Non-pigmented ciliary epithelial cell (primary cell): ENCODE measurements at regions not wholly inside any gene's neighbourhood (a gene's known extent, or its start where the extent isn't known, plus 50 kb on each side); places are given as distances from the start of the nearest gene placed in this dataset.

ENCODE experiments used
- DNase-seq: peaks from one replicate; pipeline ENCODE4 v3.0.0-alpha.2; 2010; ENCODE audit warnings: low read depth

DNA sequence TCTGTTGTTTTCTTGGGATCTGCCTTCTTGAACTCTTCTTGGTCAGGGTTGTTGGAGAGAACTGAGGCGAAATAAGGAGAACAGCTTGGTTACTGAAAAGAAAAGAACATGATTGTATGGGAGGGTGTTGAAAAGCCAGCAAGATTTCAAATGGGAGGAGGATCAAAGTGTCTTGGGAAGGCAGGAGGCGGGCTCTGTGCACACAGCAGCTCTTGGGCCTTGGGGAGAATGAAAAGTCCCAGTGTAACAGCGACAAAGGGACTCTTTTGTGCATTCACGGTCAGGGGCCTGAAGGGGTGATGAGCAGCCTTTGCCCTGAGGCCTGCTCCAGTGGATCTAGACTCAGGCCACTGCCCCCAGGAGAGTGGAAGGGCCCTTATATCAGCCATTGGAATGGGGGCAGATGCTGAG lies 135.4 kb downstream of the ADAMTS15 start:
- DNase-seq = no peak

- no peak for DNase-seq
These were observed 137.1 kb downstream of the ADAMTS15 start for GRCh38 chr11:130585545-130585944.

GRCh38 chr11:130587658-130588057 lies 139.2 kb downstream of the ADAMTS15 start:
- DNase-seq = no peak

DNA sequence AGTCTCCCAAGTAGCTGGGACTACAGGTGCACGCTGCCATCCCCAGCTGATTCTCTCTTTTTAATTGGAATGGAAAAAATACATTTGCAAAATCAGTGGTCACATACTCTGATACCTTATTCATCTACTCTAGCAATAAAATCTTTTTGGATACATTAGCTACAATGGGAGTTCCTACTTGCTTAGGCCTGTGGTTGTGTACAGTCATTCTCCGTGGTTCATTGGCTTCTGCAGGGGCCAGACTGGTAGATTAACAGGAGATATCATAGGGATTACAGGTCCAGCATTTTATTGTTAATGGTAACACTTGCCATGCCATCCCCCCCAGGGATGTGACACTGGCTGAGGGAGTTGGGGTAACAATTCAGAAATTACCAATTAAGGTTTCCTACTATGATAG lies 140.0 kb downstream of the ADAMTS15 start:
- no peak for DNase-seq

DNA sequence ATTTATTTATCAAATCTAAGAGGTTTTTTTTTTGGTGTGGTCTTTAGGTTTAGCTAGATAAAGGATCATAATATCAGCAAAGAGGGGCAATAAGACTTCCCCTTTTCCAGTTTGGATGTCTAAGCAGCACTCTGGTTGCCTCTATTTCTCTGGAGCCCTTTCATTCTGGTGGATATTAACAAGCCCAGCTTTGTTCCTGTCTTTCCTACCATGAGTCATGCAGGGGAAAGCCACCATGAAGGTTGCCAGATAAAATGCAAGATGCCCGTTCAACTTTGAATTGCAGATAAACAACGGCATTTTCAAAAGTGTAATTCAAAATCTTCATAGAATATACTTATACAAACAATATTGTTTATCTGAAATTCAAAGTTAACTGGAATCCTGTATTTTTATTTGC lies 143.6 kb downstream of the ADAMTS15 start:
- no peak for DNase-seq

GRCh38 chr11:130593064-130593463 lies 144.6 kb downstream of the ADAMTS15 start:
- DNase-seq = no peak

GRCh38 chr11:130598433-130598832 lies 150.0 kb downstream of the ADAMTS15 start:
- DNase-seq = no peak

DNA sequence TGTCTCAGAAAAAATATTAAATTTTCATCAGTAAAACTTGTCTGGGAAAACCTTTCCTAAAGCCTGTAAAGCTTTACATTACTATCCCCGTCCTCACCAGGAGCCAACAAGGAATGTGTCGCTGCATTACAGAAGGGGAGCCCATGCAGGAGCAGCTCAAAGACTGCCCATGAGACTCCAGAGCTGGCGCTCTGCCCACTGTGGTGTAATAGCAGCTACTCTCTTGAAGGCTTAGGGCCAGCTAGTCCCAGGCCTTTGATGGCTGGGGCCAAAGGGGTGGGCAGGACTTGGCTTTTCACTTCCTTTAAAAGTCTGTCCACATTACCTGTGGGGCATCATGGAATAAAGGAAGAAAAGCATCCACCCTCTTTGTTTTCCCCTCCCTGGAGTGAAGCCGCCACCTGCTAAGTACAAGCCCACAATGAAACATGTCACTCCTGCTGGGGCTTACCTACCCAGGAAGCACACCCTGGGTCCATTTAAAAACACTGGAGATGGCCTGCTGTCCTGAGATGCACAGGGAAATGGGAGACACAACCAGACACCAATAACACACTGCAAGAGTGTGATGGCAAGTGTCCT lies 150.7 kb downstream of the ADAMTS15 start:
- DNase-seq = no peak

- no peak for DNase-seq
These were observed 151.7 kb downstream of the ADAMTS15 start for GRCh38 chr11:130600139-130600538.

GRCh38 chr11:130600616-130601015 lies 152.2 kb downstream of the ADAMTS15 start:
- DNase-seq = no peak

- no peak for DNase-seq
These were observed 152.7 kb downstream of the ADAMTS15 start for GRCh38 chr11:130601141-130601540.

DNA sequence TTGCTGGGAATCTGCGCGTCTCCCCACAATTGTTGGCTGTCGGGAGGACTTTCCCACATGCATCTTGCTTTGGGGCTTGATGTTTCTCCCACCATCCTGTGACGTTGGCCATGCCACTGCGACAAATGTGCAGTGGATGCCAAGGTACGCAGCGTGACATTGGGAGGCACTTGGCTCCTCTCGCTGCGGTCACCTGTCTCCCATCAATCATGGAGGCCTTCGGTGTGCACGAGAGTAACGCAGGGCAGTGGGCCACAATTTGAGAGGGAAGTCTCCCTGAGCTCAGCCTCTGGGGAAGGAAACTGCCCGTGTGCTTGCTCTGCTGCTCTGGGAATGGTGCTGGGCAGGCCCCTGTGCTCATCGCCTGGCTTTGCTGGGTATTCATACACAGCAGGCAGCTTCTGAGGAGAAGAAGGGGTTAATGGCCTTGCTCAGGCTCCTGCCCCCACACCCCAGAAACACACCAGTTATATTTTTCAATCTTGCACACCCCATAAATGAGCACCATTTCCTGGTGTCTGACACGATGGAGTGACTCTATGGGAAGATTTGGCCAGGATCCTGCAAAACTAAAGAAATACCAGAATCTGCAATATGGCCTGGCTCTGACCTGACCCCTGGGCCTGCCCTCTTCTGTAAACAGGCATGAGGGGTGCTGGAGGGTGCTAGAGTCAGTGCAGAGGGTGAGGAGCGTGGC lies 153.5 kb downstream of the ADAMTS15 start:
- DNase-seq = no peak

- no peak for DNase-seq
These were observed 154.3 kb downstream of the ADAMTS15 start for GRCh38 chr11:130602641-130603334.

DNA sequence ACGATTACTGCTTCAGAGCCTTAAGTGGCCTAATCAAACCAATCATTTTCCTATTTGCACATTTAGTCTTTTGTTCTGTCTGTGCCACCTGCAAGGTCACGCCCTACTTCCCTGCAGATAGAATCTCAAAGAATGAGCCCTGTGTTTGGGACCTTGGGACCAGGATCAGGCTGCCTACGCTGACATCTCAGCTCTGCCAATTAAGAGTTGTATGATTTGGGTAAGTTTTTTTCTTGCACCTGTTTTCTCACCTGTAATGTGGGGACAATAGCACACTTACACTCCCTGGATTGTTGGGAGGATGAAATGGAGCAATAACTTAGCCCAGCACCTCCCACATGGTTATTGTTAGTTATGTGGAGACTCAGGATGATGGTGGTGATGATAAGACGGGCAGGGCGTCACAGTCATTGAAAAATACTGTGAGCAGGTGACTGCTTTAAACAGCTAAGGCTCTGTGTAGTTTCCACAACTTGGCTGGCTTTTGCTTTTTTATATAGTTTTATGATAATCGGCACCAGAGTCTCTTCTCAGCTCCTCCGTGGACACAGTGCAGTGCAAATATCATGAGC lies 155.0 kb downstream of the ADAMTS15 start:
- DNase-seq = no peak

DNA sequence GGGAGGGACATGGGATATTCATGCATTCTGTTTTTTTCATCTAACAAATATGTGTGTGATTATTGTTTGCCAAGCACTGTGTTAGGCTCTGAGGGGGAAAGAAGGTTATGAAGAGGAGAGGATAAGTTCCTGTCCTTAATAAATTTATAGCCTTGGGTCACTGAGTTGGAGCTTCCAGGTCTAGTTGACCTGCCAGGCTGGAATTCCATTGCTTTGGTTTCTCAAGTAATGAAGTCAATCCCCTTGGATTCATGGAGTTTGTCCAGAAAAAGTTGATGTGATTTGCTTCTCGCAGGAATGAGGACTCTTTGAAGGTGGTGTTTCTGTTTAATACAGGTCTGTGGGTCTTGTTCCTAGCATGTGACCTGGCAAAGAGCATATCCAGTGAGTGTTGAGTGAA lies 156.2 kb downstream of the ADAMTS15 start:
- DNase-seq = no peak

GRCh38 chr11:130606178-130606577 lies 157.7 kb downstream of the ADAMTS15 start:
- DNase-seq = no peak

DNA sequence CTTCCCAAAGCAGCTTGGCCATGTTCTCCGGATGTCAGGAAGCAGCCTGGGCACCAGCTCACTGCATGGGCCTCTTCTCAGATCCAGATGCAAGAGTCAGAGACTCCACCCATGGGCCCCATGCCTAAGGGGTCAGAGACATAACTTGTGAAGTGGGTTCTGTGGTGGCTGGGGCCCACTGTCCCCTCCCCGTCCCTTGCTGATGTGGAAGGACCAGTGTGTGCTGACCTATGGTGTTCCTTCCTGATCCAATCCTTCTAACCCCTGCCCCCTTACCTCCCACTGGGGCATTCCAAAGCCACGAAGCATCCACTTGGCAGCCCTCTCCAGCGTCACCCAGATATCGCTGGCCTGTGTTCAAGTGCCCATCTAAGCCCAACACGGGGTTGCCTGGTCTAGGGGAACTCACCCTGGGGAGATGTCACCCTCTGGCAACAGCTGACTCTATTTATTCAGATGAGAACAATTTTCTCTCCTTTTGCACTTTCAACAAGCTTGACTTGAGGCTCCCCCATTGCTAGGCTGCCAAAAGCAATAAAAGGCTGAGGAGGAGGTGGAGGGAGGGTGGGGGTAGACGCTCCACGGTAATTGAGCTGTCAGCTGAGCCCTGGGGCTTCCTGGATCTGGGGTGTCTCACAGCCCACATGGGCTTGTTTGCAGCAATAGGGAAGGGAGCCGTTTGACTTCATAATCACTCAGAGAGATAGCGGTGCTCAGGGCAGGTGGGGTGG lies 158.5 kb downstream of the ADAMTS15 start:
- DNase-seq = no peak

DNA sequence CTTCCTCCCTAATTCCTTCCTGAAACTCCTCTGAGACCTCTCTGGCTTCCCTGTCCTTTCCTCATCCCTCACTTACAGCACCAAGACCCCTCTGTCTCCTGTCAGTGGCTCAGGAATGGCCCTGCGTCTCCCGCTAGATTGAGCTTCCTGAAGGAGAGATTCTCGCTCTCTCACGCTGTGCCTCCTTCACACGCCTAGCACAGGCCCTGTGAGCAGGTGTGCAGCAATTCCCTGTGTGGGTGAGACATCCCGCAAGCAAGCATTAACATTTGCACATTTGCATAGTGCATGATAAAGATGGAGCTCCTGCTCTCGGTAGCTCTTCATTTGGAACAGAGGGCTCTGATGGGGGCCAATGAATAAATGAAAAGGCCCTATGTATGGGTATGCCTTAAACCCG lies 159.8 kb downstream of the ADAMTS15 start:
- DNase-seq = no peak

DNA sequence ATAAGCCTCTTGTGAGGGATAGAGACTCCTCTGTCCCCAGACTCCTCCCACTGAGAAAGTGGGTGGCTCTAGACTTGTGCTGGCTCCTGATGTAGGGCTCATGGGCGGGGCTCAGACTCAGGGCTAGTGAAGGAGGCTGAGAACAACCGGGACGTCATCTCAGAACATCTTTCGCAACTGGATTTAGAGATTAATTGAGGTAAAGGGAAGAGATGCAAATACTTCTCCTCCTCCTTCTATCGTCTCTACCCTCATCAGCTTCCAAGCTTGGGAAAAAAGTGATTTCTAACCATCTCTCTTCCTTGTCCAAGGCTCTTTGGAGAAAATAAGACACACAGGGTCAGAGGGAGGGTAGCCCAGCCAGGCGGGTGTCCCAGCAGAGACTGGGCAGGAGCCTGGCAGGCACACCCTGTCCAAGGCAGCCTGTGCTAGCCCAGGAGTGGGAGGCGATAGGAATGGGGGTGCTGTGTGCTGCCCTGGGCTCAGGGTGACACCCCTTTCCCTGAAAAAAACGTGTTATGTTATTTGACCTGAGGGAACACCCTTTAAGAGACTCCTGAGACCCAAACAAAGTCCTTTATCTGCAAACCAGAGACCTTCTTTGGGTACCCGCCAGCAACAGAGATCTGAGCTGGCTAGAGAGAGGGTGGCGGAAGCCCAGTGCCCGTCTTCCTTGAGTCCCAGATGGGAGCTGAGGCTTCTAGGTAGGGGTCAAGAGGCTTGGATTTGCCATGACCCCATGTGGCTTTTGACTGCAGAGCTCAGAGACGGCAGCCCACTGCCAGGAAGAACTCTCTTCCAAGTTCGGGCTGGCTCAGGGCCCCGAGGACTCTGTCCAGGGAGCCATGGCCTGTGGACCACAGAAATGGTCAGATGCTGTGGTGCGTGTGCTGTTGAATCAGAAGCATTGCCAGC lies 160.9 kb downstream of the ADAMTS15 start:
- DNase-seq = no peak

DNA sequence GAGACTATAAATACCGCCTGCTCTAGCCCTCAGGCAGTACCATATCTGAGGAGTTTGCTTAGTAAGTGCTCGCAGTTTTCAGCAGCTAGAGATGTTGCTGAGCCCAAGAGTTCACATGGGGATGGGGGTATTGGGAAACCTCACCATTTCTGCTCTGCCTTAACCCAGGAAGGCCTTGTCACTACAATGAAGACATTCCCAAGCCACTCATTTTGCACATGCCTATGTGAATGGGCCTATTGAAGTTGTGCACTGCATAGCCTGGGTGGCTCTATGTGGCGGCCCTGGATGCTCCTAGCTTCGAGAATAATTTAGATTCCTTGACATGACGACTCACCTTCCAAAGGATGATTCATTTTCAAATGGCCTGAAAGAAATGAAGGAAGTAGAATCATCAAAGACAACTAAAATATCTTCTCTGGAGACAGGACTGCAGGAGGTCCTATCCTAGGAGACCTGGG lies 163.4 kb downstream of the ADAMTS15 start:
- no peak for DNase-seq

GRCh38 chr11:130612291-130612851 lies 163.9 kb downstream of the ADAMTS15 start:
- DNase-seq = no peak
